ENCODE measurements at regions not wholly inside any gene's neighbourhood (a gene's known extent, or its start where the extent isn't known, plus 50 kb on each side); places are given as distances from the start of the nearest gene placed in this dataset.

DNA sequence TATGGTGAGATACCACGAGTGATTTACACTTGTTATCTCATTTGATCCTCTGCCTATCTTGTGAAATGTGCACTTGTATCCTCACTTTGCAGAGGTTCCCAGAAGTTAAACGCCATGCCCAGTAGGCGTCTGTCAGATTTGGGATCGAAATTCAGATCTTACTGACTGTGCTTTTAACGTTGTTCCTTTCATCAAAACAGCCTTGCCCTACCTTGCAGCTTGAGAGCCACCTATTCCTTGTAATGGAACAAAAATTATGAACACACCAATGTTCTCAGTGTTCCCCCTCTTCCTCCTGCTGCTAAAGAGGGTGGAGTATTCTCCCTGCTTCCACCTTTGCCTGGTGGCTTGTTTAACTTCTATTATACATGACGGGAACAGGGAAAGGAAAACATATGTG, 257.0 kb downstream of the MSX2 start:
- TF ChIP-seq, protein P1, sequence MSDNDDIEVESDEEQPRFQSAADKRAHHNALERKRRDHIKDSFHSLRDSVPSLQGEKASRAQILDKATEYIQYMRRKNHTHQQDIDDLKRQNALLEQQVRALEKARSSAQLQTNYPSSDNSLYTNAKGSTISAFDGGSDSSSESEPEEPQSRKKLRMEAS (IDR thresholded peaks at IDR 0.05; ENCODE audit: low read depth, low read length) = no peak
- no peak for TF ChIP-seq POLR2A (IDR thresholded peaks at IDR 0.05; ENCODE audit: extremely low read depth, insufficient read length)
- TF ChIP-seq CTCF (IDR thresholded peaks at IDR 0.05; ENCODE audit: low read depth, low read length) = no peak
- TF ChIP-seq MYC (IDR thresholded peaks at IDR 0.05; ENCODE audit: low read depth, low read length) = no peak

All from NB4 (cell line).